ENCODE measurements at regions not wholly inside any gene's neighbourhood (a gene's known extent, or its start where the extent isn't known, plus 50 kb on each side); places are given as distances from the start of the nearest gene placed in this dataset.

- no peak for TF ChIP-seq CTCF (IDR thresholded peaks at IDR 0.05)
- no peak for TF ChIP-seq POLR2A (IDR thresholded peaks at IDR 0.05)
- no peak for TF ChIP-seq POLR2AphosphoS5 (IDR thresholded peaks at IDR 0.05)
- TF ChIP-seq EP300 (IDR thresholded peaks at IDR 0.05; ENCODE audit: low read depth) = no peak
These were observed 536.3 kb downstream of the TMEM121 start for GRCh38 chr14:106062502-106063272.
